Fibroblast of skin of left biceps (primary cell): ENCODE measurements at regions not wholly inside any gene's neighbourhood (a gene's known extent, or its start where the extent isn't known, plus 50 kb on each side); places are given as distances from the start of the nearest gene placed in this dataset.

ENCODE experiments used
- DNase-seq, 2 experiments: peaks; one replicate each; pipeline ENCODE4 v3.0.0-alpha.2; 2013; ENCODE audit warnings: low read depth in 2 of 2

- no peak for DNase-seq
These were observed 338.2 kb upstream of the WWC1 start for GRCh38 chr5:167953151-167953798.

GRCh38 chr5:167961731-167962130 lies 329.7 kb upstream of the WWC1 start:
- no peak for DNase-seq

GRCh38 chr5:167964529-167964928 lies 326.9 kb upstream of the WWC1 start:
- no peak for DNase-seq

- no peak for DNase-seq
These were observed 325.7 kb upstream of the WWC1 start for GRCh38 chr5:167965710-167966109.

GRCh38 chr5:167966979-167967378 lies 324.5 kb upstream of the WWC1 start:
- no peak for DNase-seq

GRCh38 chr5:167967494-167968177 lies 323.8 kb upstream of the WWC1 start:
- DNase-seq = no peak

GRCh38 chr5:167968837-167969236 lies 322.6 kb upstream of the WWC1 start:
- no peak for DNase-seq

- peak; percentile 48 for DNase-seq
These were observed 321.4 kb upstream of the WWC1 start for GRCh38 chr5:167969998-167970397.

- no peak for DNase-seq
These were observed 319.7 kb upstream of the WWC1 start for GRCh38 chr5:167971706-167972105.

- no peak for DNase-seq
These were observed 318.3 kb upstream of the WWC1 start for GRCh38 chr5:167973126-167973525.

GRCh38 chr5:167984951-167985350 lies 306.5 kb upstream of the WWC1 start:
- no peak for DNase-seq

GRCh38 chr5:167985373-167985772 lies 306.1 kb upstream of the WWC1 start:
- DNase-seq = no peak

GRCh38 chr5:167987490-167988280 lies 303.8 kb upstream of the WWC1 start:
- DNase-seq = no peak

- DNase-seq = no peak
These were observed 298.6 kb upstream of the WWC1 start for GRCh38 chr5:167992868-167993267.

GRCh38 chr5:167993771-167994170 lies 297.7 kb upstream of the WWC1 start:
- no peak for DNase-seq

- DNase-seq = no peak
These were observed 295.5 kb upstream of the WWC1 start for GRCh38 chr5:167995844-167996425.

GRCh38 chr5:167998148-167998767 lies 293.2 kb upstream of the WWC1 start:
- DNase-seq = peak in 1 of 2 experiments; percentile 15

GRCh38 chr5:167999182-167999581 lies 292.3 kb upstream of the WWC1 start:
- DNase-seq = no peak

GRCh38 chr5:168001318-168001717 lies 290.1 kb upstream of the WWC1 start:
- DNase-seq = no peak

- DNase-seq = no peak
These were observed 289.3 kb upstream of the WWC1 start for GRCh38 chr5:168002116-168002515.

- DNase-seq = no peak
These were observed 286.4 kb upstream of the WWC1 start for GRCh38 chr5:168005093-168005492.

GRCh38 chr5:168005936-168006335 lies 285.5 kb upstream of the WWC1 start:
- DNase-seq = no peak
